Vagina (tissue), 2 donors: ENCODE measurements at regions not wholly inside any gene's neighbourhood (a gene's known extent, or its start where the extent isn't known, plus 50 kb on each side); places are given as distances from the start of the nearest gene placed in this dataset.

Experiments used
- DNase-seq, 2 donors: peaks; one replicate each; pipeline ENCODE4 v3.0.0-alpha.2; 2017; ENCODE audit errors: extremely low spot score in 2 of 2
- H3K27ac ChIP-seq: fragments of 200-600 bp; sonication (generic); one replicate; pipeline ENCODE4 v1.5.1; 2019
- H3K27me3 ChIP-seq: fragments of 200-600 bp; sonication (generic); one replicate; pipeline ENCODE4 v1.5.1; 2019
- H3K36me3 ChIP-seq, 2 donors: fragments of 200-600 bp; sonication (generic); one replicate each; pipeline ENCODE4 v1.5.1; 2017 to 2019
- H3K4me1 ChIP-seq: fragments of 200-600 bp; sonication (generic); one replicate; pipeline ENCODE4 v1.5.1; 2019
- H3K4me3 ChIP-seq, 2 donors: fragments of 200-600 bp; sonication (generic); 1 replicate in 1 of 2; 2 replicates in 1 of 2; pipeline ENCODE4 v1.5.1; 2016 to 2019
- H3K9me3 ChIP-seq: fragments of 200-600 bp; sonication (generic); one replicate; pipeline ENCODE4 v1.5.1; 2019
- POLR2A ChIP-seq, 2 donors: fragments of 450-650 bp; IDR thresholded peaks; one replicate each; pipeline ENCODE4 v1.6.1; 2017; ENCODE audit warnings: antibody characterized with exemption in 2 of 2, mild to moderate bottlenecking in 2 of 2, moderate library complexity in 2 of 2
- POLR2AphosphoS5 ChIP-seq, 2 donors: sonication (generic); formaldehyde crosslinking; IDR thresholded peaks; one replicate each; pipeline ENCODE4 v1.9.0; 2017; ENCODE audit warnings: antibody characterized with exemption in 2 of 2, mild to moderate bottlenecking in 2 of 2, low read depth in 1 of 2; ENCODE audit not compliant: insufficient read depth in 1 of 2
- intact Hi-C: fragments of 100-400 bp; cut with DNase I; formaldehyde crosslinking; loops from one replicate; pipeline ENCODE4 v1.15.1; 2023
- TF ChIP-seq, protein P1 (sequence below), 3 experiments: fragments of 450-650 bp in 2 of 3; fragments of 200-600 bp in 1 of 3; sonication (generic) in 1 of 3; IDR thresholded peaks; one replicate each; pipeline ENCODE4 v1.5.1; 2017 to 2019; ENCODE audit warnings: antibody characterized with exemption in 3 of 3, mild to moderate bottlenecking in 2 of 3, moderate library complexity in 2 of 3

DNA sequence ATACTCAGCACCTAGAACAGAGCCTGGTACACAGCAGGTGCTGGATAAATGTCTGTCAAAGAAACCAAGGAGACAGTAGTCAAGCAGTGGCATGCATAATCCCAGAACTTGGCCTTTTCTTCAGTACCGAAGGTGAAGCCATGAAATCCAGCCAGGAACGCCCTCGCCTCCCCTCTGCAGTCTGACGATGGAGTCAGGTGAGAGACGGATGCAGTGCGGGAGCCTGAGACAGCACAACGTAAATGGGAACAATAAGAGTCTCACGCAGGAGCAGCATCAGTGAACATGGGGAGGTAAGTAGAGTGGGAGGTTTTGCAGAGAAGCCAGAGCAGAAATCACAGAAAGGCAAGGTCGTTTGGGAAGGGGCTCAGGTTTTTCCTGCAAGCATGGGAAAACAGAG lies 389.3 kb upstream of the MYT1L start:
- Histone ChIP-seq H3K27me3 (no peaks in the 10 kb centered on the region), H3K4me1 (no peaks in the 10 kb centered on the region), H3K9me3 (no peaks in the 10 kb centered on the region), H3K27ac (no peak overlapping the region), H3K36me3 (no peaks in the 10 kb centered on the region), H3K4me3 (no peak overlapping the region)
- no peak for DNase-seq
- intact Hi-C loops = no loop called here
- TF ChIP-seq, protein P1, sequence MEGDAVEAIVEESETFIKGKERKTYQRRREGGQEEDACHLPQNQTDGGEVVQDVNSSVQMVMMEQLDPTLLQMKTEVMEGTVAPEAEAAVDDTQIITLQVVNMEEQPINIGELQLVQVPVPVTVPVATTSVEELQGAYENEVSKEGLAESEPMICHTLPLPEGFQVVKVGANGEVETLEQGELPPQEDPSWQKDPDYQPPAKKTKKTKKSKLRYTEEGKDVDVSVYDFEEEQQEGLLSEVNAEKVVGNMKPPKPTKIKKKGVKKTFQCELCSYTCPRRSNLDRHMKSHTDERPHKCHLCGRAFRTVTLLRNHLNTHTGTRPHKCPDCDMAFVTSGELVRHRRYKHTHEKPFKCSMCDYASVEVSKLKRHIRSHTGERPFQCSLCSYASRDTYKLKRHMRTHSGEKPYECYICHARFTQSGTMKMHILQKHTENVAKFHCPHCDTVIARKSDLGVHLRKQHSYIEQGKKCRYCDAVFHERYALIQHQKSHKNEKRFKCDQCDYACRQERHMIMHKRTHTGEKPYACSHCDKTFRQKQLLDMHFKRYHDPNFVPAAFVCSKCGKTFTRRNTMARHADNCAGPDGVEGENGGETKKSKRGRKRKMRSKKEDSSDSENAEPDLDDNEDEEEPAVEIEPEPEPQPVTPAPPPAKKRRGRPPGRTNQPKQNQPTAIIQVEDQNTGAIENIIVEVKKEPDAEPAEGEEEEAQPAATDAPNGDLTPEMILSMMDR (IDR thresholded peaks at IDR 0.05) = no peak
- TF ChIP-seq POLR2AphosphoS5 (IDR thresholded peaks at IDR 0.05; ENCODE audit: insufficient read depth in 1 of 2, low read depth in 1 of 2) (no peak), POLR2A (IDR thresholded peaks at IDR 0.05) (no peak)

DNA sequence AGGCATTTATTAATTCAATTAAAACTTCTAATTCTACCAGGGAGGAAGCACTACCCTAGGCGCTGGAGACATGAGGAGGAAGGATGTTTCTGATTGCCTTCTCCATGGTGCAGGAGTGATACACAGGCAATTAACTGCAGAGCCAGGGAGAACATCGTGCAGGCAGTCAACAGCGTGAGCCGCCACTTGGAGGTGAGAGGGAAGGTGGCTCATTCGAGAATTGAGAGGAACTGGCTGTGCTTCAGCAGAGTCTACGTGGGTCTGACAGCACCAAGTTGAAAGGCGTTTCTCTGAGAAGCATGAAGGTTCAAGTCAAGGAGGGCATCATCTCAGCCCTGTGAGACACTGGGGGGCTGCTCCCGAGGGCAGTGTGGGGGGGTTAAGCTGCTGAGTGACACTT lies 388.7 kb upstream of the MYT1L start:
- TF ChIP-seq POLR2A (IDR thresholded peaks at IDR 0.05) (no peak), POLR2AphosphoS5 (IDR thresholded peaks at IDR 0.05; ENCODE audit: insufficient read depth in 1 of 2, low read depth in 1 of 2) (no peak)
- TF ChIP-seq, protein P1 (IDR thresholded peaks at IDR 0.05) = no peak
- H3K27me3 ChIP-seq = no peaks in the 10 kb centered on the region
- intact Hi-C loops = no loop called here
- no peaks in the 10 kb centered on the region for H3K4me1 ChIP-seq
- no peak overlapping the region for H3K4me3 ChIP-seq
- no peaks in the 10 kb centered on the region for H3K9me3 ChIP-seq
- no peak for DNase-seq
- no peaks in the 10 kb centered on the region for H3K36me3 ChIP-seq
- H3K27ac ChIP-seq = no peak overlapping the region

DNA sequence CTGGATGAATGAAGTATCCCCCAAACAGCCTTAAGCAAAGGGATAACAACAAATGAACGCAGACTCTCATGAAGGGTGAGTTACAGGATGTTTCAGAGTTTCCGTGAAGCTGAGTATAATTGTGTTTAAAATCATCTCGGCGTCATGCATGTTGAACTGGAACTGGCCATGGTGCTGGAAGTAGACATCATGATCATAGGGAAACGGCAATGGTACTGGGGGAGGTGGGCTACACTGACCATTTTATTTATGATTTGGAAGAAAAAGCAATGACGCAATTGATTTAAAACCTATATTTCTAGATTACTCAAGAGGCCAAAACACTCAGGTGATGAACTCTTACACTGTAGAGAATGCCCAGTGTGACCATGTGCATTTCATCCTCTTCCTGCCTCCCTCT lies 387.9 kb upstream of the MYT1L start:
- Histone ChIP-seq H3K9me3 (no peaks in the 10 kb centered on the region), H3K4me1 (no peaks in the 10 kb centered on the region), H3K36me3 (no peaks in the 10 kb centered on the region), H3K4me3 (no peak overlapping the region), H3K27ac (no peak overlapping the region), H3K27me3 (no peaks in the 10 kb centered on the region)
- no peak for DNase-seq
- intact Hi-C loops = no loop called here
- TF ChIP-seq POLR2AphosphoS5 (IDR thresholded peaks at IDR 0.05; ENCODE audit: insufficient read depth in 1 of 2, low read depth in 1 of 2) = no peak
- no peak for TF ChIP-seq POLR2A (IDR thresholded peaks at IDR 0.05)
- TF ChIP-seq, protein P1 (IDR thresholded peaks at IDR 0.05) = no peak

DNA sequence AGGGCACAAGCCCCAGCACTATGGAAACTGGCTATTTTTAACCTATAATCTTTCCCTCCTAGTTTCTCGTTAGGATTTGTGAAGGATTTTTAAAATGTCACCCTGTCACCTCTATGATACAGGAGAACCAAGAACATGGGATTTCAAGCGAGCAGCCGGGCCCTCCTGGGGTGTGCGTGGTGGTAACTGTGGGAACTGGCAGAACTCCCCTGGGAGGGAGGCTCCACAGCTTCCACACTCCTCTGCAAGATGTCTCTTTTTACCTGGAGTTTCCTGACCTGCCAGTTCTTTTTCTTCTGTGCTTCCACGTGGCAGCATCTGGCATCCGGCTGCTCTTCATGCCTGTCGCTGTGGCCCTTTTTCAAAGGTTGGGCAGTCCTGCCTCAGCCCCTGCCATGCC lies 386.3 kb upstream of the MYT1L start:
- no peaks in the 10 kb centered on the region for H3K9me3 ChIP-seq
- no peak for DNase-seq
- intact Hi-C loops = no loop called here
- H3K36me3 ChIP-seq = no peaks in the 10 kb centered on the region
- H3K4me1 ChIP-seq = no peaks in the 10 kb centered on the region
- no peak for TF ChIP-seq POLR2AphosphoS5 (IDR thresholded peaks at IDR 0.05; ENCODE audit: insufficient read depth in 1 of 2, low read depth in 1 of 2)
- no peak for TF ChIP-seq POLR2A (IDR thresholded peaks at IDR 0.05)
- TF ChIP-seq, protein P1 (IDR thresholded peaks at IDR 0.05) = no peak
- no peak overlapping the region for H3K4me3 ChIP-seq
- no peaks in the 10 kb centered on the region for H3K27me3 ChIP-seq
- no peak overlapping the region for H3K27ac ChIP-seq

DNA sequence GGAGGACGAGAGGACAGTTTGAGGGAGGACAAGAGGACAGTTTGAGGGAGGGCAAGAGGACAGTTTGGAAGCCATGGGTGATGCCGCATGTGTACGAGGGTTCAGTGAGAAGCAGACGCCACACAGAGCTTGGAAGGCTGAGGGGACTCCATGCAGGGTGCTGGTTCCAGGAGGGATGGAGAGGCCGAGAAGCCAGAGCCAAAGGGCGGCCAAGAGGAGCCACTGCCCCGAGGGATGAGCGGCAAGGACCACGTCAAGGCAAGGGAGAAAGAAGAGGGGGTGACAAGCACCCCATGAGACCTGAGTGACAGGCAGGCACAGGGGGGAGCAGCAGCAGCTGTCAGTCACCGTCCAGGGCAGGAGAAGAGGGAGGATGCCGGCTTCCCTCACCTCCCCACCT lies 385.7 kb upstream of the MYT1L start:
- Histone ChIP-seq H3K4me1 (no peaks in the 10 kb centered on the region), H3K27ac (no peak overlapping the region), H3K36me3 (no peaks in the 10 kb centered on the region), H3K9me3 (no peaks in the 10 kb centered on the region), H3K27me3 (no peaks in the 10 kb centered on the region), H3K4me3 (no peak overlapping the region)
- no peak for DNase-seq
- intact Hi-C loops = no loop called here
- TF ChIP-seq POLR2A (IDR thresholded peaks at IDR 0.05) = no peak
- TF ChIP-seq POLR2AphosphoS5 (IDR thresholded peaks at IDR 0.05; ENCODE audit: insufficient read depth in 1 of 2, low read depth in 1 of 2) = no peak
- TF ChIP-seq, protein P1 (IDR thresholded peaks at IDR 0.05) = no peak
